GM12872 (cell line): ENCODE measurements at regions not wholly inside any gene's neighbourhood (a gene's known extent, or its start where the extent isn't known, plus 50 kb on each side); places are given as distances from the start of the nearest gene placed in this dataset.

Experiments
- TF ChIP-seq, protein P1 (sequence below): IDR thresholded peaks from 3 replicates; pipeline ENCODE4 v1.5.1; 2011; ENCODE audit warnings: low read depth, mild to moderate bottlenecking, low read length, moderate library complexity; ENCODE audit not compliant: insufficient read depth

DNA sequence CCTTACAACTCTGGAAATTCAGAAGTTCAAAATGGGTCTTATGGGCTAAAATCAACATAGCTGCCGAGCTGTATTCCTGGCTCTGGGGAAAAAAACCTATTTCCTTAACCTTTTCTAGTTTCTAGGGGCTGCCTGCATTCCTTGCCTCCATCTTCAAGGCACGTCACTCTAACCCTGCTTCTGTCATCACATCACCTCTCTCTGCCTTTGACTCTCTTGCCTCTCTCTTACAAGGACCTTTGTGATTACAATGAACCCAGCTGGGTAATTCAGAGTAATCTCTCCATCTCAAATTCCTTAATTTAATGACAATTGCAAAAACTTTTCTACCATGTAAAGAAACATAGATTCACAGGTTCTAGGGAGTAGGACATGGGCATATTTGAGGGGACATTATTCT is 103.1 kb upstream of the SMC2 start:
- TF ChIP-seq, protein P1, sequence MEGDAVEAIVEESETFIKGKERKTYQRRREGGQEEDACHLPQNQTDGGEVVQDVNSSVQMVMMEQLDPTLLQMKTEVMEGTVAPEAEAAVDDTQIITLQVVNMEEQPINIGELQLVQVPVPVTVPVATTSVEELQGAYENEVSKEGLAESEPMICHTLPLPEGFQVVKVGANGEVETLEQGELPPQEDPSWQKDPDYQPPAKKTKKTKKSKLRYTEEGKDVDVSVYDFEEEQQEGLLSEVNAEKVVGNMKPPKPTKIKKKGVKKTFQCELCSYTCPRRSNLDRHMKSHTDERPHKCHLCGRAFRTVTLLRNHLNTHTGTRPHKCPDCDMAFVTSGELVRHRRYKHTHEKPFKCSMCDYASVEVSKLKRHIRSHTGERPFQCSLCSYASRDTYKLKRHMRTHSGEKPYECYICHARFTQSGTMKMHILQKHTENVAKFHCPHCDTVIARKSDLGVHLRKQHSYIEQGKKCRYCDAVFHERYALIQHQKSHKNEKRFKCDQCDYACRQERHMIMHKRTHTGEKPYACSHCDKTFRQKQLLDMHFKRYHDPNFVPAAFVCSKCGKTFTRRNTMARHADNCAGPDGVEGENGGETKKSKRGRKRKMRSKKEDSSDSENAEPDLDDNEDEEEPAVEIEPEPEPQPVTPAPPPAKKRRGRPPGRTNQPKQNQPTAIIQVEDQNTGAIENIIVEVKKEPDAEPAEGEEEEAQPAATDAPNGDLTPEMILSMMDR: no peak

DNA sequence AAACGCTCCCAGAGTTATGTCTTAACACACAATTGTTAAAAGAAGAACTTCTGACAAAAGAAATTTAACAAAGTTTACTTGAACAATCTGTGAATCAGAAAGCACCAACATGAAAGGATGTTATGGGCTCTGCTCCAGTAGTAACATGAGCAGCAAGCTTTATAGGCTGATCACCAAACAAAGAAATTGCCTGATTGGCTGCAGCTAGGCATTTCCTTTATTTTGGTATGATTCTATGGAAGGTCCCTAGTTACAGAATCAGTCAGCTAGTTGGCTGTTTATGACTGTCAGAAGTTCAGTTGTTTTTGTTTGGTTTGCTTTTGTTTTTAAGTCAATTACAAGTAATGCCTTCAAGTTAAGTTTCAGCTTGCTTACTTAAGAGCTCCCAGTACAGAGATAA is 102.4 kb upstream of the SMC2 start:
- TF ChIP-seq, protein P1: no peak

DNA sequence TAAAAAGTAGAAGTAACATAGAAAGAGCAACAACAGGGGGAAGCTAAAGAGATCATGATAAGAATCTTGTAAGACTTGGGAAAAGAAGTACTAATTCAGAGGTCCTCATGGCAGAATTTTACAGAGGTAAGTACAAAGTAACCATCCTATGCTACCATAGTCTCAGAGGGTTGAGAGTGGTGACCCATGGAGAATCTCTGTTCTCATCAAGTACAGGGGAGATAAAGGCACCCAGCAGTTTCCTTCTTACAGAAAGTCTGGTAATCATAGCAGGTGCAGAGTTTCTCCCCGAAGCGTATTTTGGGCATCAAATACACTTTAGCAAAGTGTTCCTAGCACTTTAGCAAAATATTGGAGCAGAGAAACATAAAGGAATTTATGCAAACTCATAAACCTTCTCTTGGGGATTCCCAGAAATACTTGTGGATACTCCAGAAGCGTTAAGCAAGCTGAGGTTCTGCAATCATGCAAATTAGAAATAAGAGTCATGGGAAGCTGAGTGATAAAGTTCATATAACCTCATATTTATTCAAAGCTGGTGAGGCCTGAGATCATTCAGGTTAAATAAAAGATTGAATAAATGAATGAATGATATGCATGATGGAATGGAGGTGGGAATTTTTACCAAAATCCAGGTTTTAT is 101.0 kb upstream of the SMC2 start:
- TF ChIP-seq, protein P1: no peak

DNA sequence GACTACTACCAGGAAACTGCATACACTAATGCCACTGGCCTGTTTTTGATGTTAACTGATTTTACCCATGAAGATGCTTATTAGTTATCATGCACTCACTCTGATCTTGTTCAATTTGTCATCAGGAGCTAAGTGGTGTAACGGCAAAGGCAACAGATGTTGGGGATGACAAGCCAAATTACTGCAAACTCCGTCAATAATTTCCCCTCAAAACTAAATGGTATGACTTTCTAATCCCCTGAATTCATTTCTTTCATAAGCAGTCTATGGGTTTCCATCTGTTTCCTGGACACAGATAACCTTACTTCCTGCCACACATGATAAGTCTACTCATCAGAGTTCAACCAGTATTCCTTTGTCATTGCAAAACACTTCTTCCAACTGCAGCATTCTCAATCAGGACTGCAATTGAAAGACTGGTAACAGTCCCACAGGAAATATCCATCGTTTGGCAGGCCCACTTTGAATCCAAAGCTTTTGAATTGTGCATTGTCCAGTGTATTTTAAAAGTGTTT is 96.2 kb upstream of the SMC2 start:
- TF ChIP-seq, protein P1: no peak

DNA sequence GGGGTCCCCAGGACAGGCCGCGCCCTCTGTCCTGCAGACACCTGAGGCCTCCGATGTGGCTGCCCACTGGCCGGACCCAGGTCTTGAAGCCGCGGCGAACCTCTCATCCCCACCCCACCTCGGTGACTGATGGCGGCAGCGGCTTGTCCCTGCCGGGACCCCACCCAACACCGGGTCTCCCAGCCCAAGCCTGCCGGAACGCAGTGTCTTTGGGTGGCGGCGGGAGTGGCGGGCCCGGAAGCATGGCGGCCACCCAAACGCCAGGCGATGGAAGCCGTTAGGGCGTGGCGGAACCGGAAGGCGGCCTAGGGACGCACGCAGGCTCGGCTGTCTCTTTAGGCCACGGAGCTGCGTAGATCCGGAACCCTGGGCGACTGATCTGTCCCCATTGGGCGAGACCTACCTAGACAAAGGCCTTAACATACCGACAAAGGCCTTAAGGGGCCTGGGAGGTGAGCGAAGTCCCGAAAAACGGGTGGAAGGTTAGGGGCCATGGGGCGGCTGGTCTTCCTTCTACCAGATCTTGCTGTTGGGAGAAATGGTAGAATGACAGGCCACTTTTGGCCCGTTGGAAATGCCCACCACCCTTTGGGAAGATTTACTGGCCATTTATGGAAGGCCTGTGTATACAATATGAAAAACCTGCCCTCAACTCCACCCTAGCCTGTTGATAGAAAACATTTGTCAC is 94.6 kb upstream of the SMC2 start:
- TF ChIP-seq, protein P1: no peak

DNA sequence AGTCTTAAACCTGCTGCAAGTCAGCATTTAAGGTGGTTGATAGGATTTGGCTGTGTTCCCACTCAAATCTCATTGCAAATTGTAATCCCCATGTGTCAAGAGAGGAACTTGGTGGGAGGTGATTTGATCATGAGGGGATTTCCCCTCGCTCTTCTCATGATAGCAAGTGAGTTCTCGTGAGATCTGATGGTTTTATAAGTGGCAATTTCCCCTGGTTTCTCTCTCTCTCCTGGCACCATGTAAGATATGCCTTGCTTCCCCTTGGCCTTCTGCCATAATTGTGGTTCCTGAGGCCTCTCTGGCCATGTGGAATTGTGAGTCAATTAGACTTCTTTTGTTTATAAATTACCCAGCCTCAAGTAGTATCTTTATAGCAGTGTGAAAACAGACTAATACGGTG is 84.3 kb upstream of the SMC2 start:
- TF ChIP-seq, protein P1: no peak

DNA sequence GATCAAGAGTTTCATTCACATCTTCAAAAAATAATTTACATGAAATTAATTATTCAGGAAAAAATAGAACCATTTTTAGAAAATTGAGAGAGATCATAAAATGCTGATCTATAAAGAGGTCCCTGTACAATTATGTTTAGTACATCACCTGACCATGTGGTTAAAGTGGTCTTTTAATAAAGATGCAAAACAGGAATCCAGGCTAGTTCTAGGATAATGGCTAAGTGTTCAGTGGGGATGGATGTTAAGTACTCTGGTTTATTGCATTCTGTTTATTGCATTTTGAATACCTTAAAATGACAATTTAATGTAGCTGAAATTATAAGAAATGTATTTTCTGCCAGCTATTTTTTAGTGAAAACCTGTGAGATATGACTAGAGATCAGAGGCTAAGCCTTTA is 72.0 kb upstream of the SMC2 start:
- TF ChIP-seq, protein P1: no peak
